Hepatocyte (in vitro differentiated cells): ENCODE measurements at regions not wholly inside any gene's neighbourhood (a gene's known extent, or its start where the extent isn't known, plus 50 kb on each side); places are given as distances from the start of the nearest gene placed in this dataset.

Source experiments
- DNase-seq: peaks from one replicate; pipeline ENCODE4 v3.0.0-alpha.2; 2016; ENCODE audit warnings: low spot score
- H2AFZ ChIP-seq: fragments of 200-600 bp; sonication (generic); 2 replicates; pipeline ENCODE4 v1.6.0; 2016; ENCODE audit warnings: antibody characterized with exemption, mild to moderate bottlenecking
- H3K27ac ChIP-seq: fragments of 200-600 bp; sonication (generic); 2 replicates; pipeline ENCODE4 v1.5.1; 2016; ENCODE audit warnings: mild to moderate bottlenecking
- H3K27me3 ChIP-seq: fragments of 200-600 bp; sonication (generic); 2 replicates; pipeline ENCODE4 v1.6.1; 2016
- H3K36me3 ChIP-seq: fragments of 200-600 bp; sonication (generic); replicated peaks from 2 replicates; pipeline ENCODE4 v1.5.1; 2016; ENCODE audit warnings: low read depth; ENCODE audit not compliant: insufficient read depth
- H3K4me1 ChIP-seq: fragments of 200-600 bp; sonication (generic); 2 replicates; pipeline ENCODE4 v1.5.1; 2016; ENCODE audit warnings: mild to moderate bottlenecking, moderate library complexity; ENCODE audit not compliant: insufficient read depth
- H3K4me2 ChIP-seq: fragments of 200-600 bp; sonication (generic); 2 replicates; pipeline ENCODE4 v1.6.0; 2016
- H3K4me3 ChIP-seq: fragments of 200-600 bp; sonication (generic); 2 replicates; pipeline ENCODE4 v1.5.1; 2016; ENCODE audit warnings: mild to moderate bottlenecking
- H3K79me2 ChIP-seq: fragments of 200-600 bp; sonication (generic); 2 replicates; pipeline ENCODE4 v1.6.0; 2017; ENCODE audit warnings: mild to moderate bottlenecking
- H3K9me2 ChIP-seq: fragments of 200-600 bp; sonication (generic); replicated peaks from 2 replicates; pipeline ENCODE4 v1.6.0; 2017; ENCODE audit warnings: mild to moderate bottlenecking; ENCODE audit not compliant: insufficient read depth
- H3K9me3 ChIP-seq: fragments of 200-600 bp; sonication (generic); 2 replicates; pipeline ENCODE4 v1.5.1; 2016; ENCODE audit warnings: low read depth, mild to moderate bottlenecking
- H4K20me1 ChIP-seq: fragments of 200-600 bp; sonication (generic); 2 replicates; pipeline ENCODE4 v1.6.0; 2016; ENCODE audit warnings: mild to moderate bottlenecking; ENCODE audit not compliant: insufficient read depth, poor library complexity, severe bottlenecking
- CTCF ChIP-seq: fragments of 200-600 bp; sonication (generic); IDR thresholded peaks from 2 replicates; pipeline ENCODE4 v1.5.1; 2016; ENCODE audit warnings: antibody characterized with exemption, mild to moderate bottlenecking; ENCODE audit not compliant: poor library complexity
- EZH2 ChIP-seq: fragments of 200-600 bp; sonication (generic); IDR thresholded peaks from 2 replicates; pipeline ENCODE4 v1.6.1; 2016; ENCODE audit warnings: antibody characterized with exemption, mild to moderate bottlenecking, borderline replicate concordance
- EZH2phosphoT487 ChIP-seq: fragments of 200-600 bp; sonication (generic); IDR thresholded peaks from one replicate; pipeline ENCODE4 v1.6.1; 2018; ENCODE audit warnings: antibody characterized with exemption, mild to moderate bottlenecking, low read depth, moderate library complexity; ENCODE audit not compliant: unreplicated experiment, severe bottlenecking
- WGBS: methylation state at CpG from one replicate; pipeline ENCODE4 v1.1.6; 2016; ENCODE audit warnings: low lambda C conversion rate; ENCODE audit errors: missing lambda C conversion rate; 5-methylcytosine and 5-hydroxymethylcytosine counted together

- WGBS, result 95% methylated on average over 5 of the region's 5 CpGs
- no peaks in the 10 kb centered on the region for H3K27me3 ChIP-seq
- DNase-seq, result no peak
- no peak overlapping the region for H2AFZ ChIP-seq
- no peaks in the 10 kb centered on the region for H4K20me1 ChIP-seq
- no peaks in the 10 kb centered on the region for H3K9me3 ChIP-seq
- no peak overlapping the region for H3K27ac ChIP-seq
- TF ChIP-seq EZH2, result no peak
- no peak for TF ChIP-seq CTCF
- no peak for TF ChIP-seq EZH2phosphoT487
- H3K4me2 ChIP-seq, result no peak overlapping the region
- no peaks in the 10 kb centered on the region for H3K9me2 ChIP-seq
- no peak overlapping the region for H3K4me3 ChIP-seq
- H3K4me1 ChIP-seq, result peaks cover 8% of the 10 kb centered on the region
- H3K79me2 ChIP-seq, result no peaks in the 10 kb centered on the region
- H3K36me3 ChIP-seq, result no peaks in the 10 kb centered on the region
Measured at GRCh38 chr6:147944122-147944521, 398.5 kb upstream of the SASH1 start.

- whole genome bisulfite sequencing, result 48% methylated on average over 3 of the region's 3 CpGs
- Histone ChIP-seq H3K4me1 (peaks cover 8% of the 10 kb centered on the region), H3K27me3 (no peaks in the 10 kb centered on the region), H3K9me2 (no peaks in the 10 kb centered on the region), H3K27ac (no peak overlapping the region), H3K9me3 (no peaks in the 10 kb centered on the region), H3K4me2 (no peak overlapping the region), H3K4me3 (no peak overlapping the region), H2AFZ (no peak overlapping the region), H3K79me2 (no peaks in the 10 kb centered on the region), H3K36me3 (no peaks in the 10 kb centered on the region), H4K20me1 (no peaks in the 10 kb centered on the region)
- no peak for DNase-seq
- no peak for TF ChIP-seq EZH2
- no peak for TF ChIP-seq CTCF
- TF ChIP-seq EZH2phosphoT487, result no peak
Measured at GRCh38 chr6:147947521-147947920, 395.1 kb upstream of the SASH1 start.

GRCh38 chr6:147949981-147950622 lies 392.5 kb upstream of the SASH1 start:
- Histone ChIP-seq H3K79me2 (no peaks in the 10 kb centered on the region), H3K4me2 (peak overlapping the region; percentile 10), H3K9me2 (no peaks in the 10 kb centered on the region), H3K36me3 (no peaks in the 10 kb centered on the region), H2AFZ (no peak overlapping the region), H3K27ac (no peak overlapping the region), H3K4me1 (peaks cover 8% of the 10 kb centered on the region), H3K9me3 (no peaks in the 10 kb centered on the region), H4K20me1 (no peaks in the 10 kb centered on the region), H3K27me3 (no peaks in the 10 kb centered on the region), H3K4me3 (no peak overlapping the region)
- no peak for TF ChIP-seq EZH2phosphoT487
- TF ChIP-seq CTCF, result no peak
- TF ChIP-seq EZH2, result no peak
- 82% methylated on average over 6 of the region's 6 CpGs for WGBS
- DNase-seq, result no peak

GRCh38 chr6:147950623-147950987 lies 392.0 kb upstream of the SASH1 start:
- Histone ChIP-seq H3K27me3 (no peaks in the 10 kb centered on the region), H3K36me3 (no peaks in the 10 kb centered on the region), H3K27ac (no peak overlapping the region), H3K4me3 (no peak overlapping the region), H3K79me2 (no peaks in the 10 kb centered on the region), H2AFZ (no peak overlapping the region), H3K9me2 (no peaks in the 10 kb centered on the region), H3K4me2 (peak overlapping the region; percentile 10), H3K9me3 (no peaks in the 10 kb centered on the region), H3K4me1 (peaks cover 8% of the 10 kb centered on the region), H4K20me1 (no peaks in the 10 kb centered on the region)
- TF ChIP-seq EZH2phosphoT487, result no peak
- TF ChIP-seq CTCF, result no peak
- no peak for TF ChIP-seq EZH2
- no peak for DNase-seq
- 48% methylated on average over 5 of the region's 5 CpGs for WGBS
